Lower lobe of right lung (tissue), 2 donors: ENCODE measurements at regions not wholly inside any gene's neighbourhood (a gene's known extent, or its start where the extent isn't known, plus 50 kb on each side); places are given as distances from the start of the nearest gene placed in this dataset.
A peak's percentile ranks its signal among the peaks of the same experiment; 100 is the strongest.

Source experiments
- ATAC-seq, 2 donors: fragments of 200-7000 bp; cut with Tn5 transposase; one replicate each; pipeline ENCODE4 v1.9.1; 2020 to 2022; ENCODE audit warnings: mild to moderate bottlenecking in 2 of 2, moderate library complexity in 2 of 2
- DNase-seq: peaks from one replicate; pipeline ENCODE4 v3.0.0-alpha.2; 2020
- H3K27ac ChIP-seq: fragments of 200-600 bp; one replicate; pipeline ENCODE4 v1.8.0; 2022
- H3K27me3 ChIP-seq: fragments of 200-600 bp; one replicate; pipeline ENCODE4 v1.8.0; 2022; ENCODE audit warnings: low read depth
- H3K36me3 ChIP-seq: fragments of 200-600 bp; one replicate; pipeline ENCODE4 v1.8.0; 2022; ENCODE audit warnings: mild to moderate bottlenecking
- H3K4me1 ChIP-seq: fragments of 200-600 bp; one replicate; pipeline ENCODE4 v1.8.0; 2022
- H3K4me3 ChIP-seq: fragments of 200-600 bp; one replicate; pipeline ENCODE4 v1.8.0; 2022; ENCODE audit warnings: mild to moderate bottlenecking
- H3K9me3 ChIP-seq: fragments of 200-600 bp; one replicate; pipeline ENCODE4 v1.8.0; 2022
- CTCF ChIP-seq: fragments of 200-600 bp; IDR thresholded peaks from one replicate; pipeline ENCODE4 v1.8.0; 2022; ENCODE audit warnings: antibody characterized with exemption, mild to moderate bottlenecking
- intact Hi-C: fragments of 100-400 bp; cut with DNase I; formaldehyde crosslinking; loops from one replicate; pipeline ENCODE4 v1.11.0; 2022
- donor health status: DM: no; HTN: yes; CAD: no; lungs with severe emphysema.

- H3K36me3 ChIP-seq, result no peaks in the 10 kb centered on the region
- no peak overlapping the region for H3K4me3 ChIP-seq
- no peaks in the 10 kb centered on the region for H3K4me1 ChIP-seq
- H3K27ac ChIP-seq, result no peak overlapping the region
- ATAC-seq (no peak), DNase-seq (no peak)
- H3K27me3 ChIP-seq, result no peaks in the 10 kb centered on the region
- TF ChIP-seq CTCF, result no peak
- peaks cover 14% of the 10 kb centered on the region for H3K9me3 ChIP-seq
- intact Hi-C loops, result no loop called here
These were observed 139.2 kb upstream of the XPO1 start for GRCh38 chr2:61677306-61677705.

- no peak overlapping the region for H3K27ac ChIP-seq
- intact Hi-C loops, result no loop called here
These were observed 137.0 kb upstream of the XPO1 start for GRCh38 chr2:61675204-61675603.

GRCh38 chr2:61671561-61672315, 133.6 kb upstream of the XPO1 start:
- Histone ChIP-seq H3K4me1 (peaks cover 18% of the 10 kb centered on the region), H3K36me3 (no peaks in the 10 kb centered on the region), H3K27me3 (no peaks in the 10 kb centered on the region), H3K27ac (peak overlapping the region; percentile 71), H3K4me3 (peak overlapping the region; percentile 32), H3K9me3 (peaks cover 9% of the 10 kb centered on the region)
- no peak for TF ChIP-seq CTCF
- peak in 1 of 2 donors; percentile 48 for ATAC-seq
- no peak for DNase-seq
- intact Hi-C loops, result no loop called here

More at GRCh38 chr2:61675204-61675603, 137.0 kb upstream of the XPO1 start:
- DNase-seq (no peak), ATAC-seq (no peak)
- no peak for TF ChIP-seq CTCF
- H3K27me3 ChIP-seq, result no peaks in the 10 kb centered on the region
- H3K36me3 ChIP-seq, result no peaks in the 10 kb centered on the region
- peaks cover 18% of the 10 kb centered on the region for H3K4me1 ChIP-seq
- peaks cover 14% of the 10 kb centered on the region for H3K9me3 ChIP-seq
- H3K4me3 ChIP-seq, result no peak overlapping the region

- H3K27me3 ChIP-seq, result no peaks in the 10 kb centered on the region
- peak overlapping the region; percentile 32 for H3K4me3 ChIP-seq
- no peaks in the 10 kb centered on the region for H3K36me3 ChIP-seq
- no peak for TF ChIP-seq CTCF
- H3K9me3 ChIP-seq, result peaks cover 9% of the 10 kb centered on the region
- H3K27ac ChIP-seq, result peak overlapping the region; percentile 71
- ATAC-seq (peak; percentile 64 to 84), DNase-seq (no peak)
- H3K4me1 ChIP-seq, result peaks cover 18% of the 10 kb centered on the region
- intact Hi-C loops, result no loop called here
These were observed 132.7 kb upstream of the XPO1 start for GRCh38 chr2:61670591-61671501.

DNA sequence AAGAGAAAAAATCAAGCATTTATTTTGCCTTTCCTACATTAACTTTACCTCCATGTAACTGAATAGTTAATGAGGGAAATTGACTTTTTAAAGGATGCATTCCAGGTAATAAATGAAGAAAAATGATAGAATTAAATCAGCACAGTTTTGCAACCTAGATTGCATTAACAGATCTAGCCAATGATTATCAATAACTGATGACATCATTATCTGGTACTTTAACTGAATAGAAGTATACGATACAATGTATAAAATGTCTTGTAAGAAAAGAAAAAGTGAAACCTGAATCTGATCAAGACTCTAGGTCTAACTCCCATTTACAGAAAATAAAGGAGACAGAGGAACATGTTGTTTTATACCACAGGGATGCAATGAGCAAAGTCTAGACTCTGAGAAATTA, 126.0 kb upstream of the XPO1 start:
- ATAC-seq (no peak), DNase-seq (no peak)
- no peaks in the 10 kb centered on the region for H3K27me3 ChIP-seq
- H3K4me1 ChIP-seq, result no peaks in the 10 kb centered on the region
- H3K27ac ChIP-seq, result no peak overlapping the region
- intact Hi-C loops, result no loop called here
- H3K9me3 ChIP-seq, result no peaks in the 10 kb centered on the region
- no peak overlapping the region for H3K4me3 ChIP-seq
- no peaks in the 10 kb centered on the region for H3K36me3 ChIP-seq
- TF ChIP-seq CTCF, result no peak
